Liver (tissue), 8 donors: ENCODE measurements at regions not wholly inside any gene's neighbourhood (a gene's known extent, or its start where the extent isn't known, plus 50 kb on each side); places are given as distances from the start of the nearest gene placed in this dataset.
A peak's percentile ranks its signal among the peaks of the same experiment; 100 is the strongest.

Experiments used
- DNase-seq: peaks from one replicate; pipeline ENCODE4 v3.0.0-alpha.2; 2017; ENCODE audit warnings: low spot score
- H3K27ac ChIP-seq, 2 donors: one replicate each; pipeline ENCODE4 v1.7.0; 2013; ENCODE audit warnings: inconsistent platforms in 2 of 2, low read length in 2 of 2, control low read depth in 1 of 2, low read depth in 1 of 2, mild to moderate bottlenecking in 1 of 2
- H3K27me3 ChIP-seq, 4 donors: one replicate each; pipeline versions ENCODE4 v1.6.1 to v1.7.0; 2013; ENCODE audit warnings: low read length in 3 of 4, inconsistent platforms in 1 of 4, mild to moderate bottlenecking in 1 of 4, moderate library complexity in 1 of 4; ENCODE audit not compliant: control insufficient read depth in 4 of 4, insufficient read depth in 4 of 4
- H3K36me3 ChIP-seq, 4 donors: one replicate each; pipeline versions ENCODE4 v1.6.1 to v1.7.0; 2013; ENCODE audit warnings: low read length in 3 of 4, mild to moderate bottlenecking in 3 of 4, low read depth in 1 of 4, moderate library complexity in 1 of 4; ENCODE audit not compliant: control insufficient read depth in 4 of 4, insufficient read depth in 3 of 4
- H3K4me1 ChIP-seq, 4 donors: one replicate each; pipeline versions ENCODE4 v1.6.1 to v1.7.0; 2013; ENCODE audit warnings: low read length in 3 of 4, mild to moderate bottlenecking in 3 of 4, moderate library complexity in 1 of 4; ENCODE audit not compliant: control insufficient read depth in 4 of 4, insufficient read depth in 4 of 4
- H3K4me3 ChIP-seq, 3 donors: one replicate each; pipeline versions ENCODE4 v1.6.1 to v1.7.0; 2013; ENCODE audit warnings: low read length in 3 of 3, control low read depth in 1 of 3, low read depth in 1 of 3, mild to moderate bottlenecking in 1 of 3
- H3K9ac ChIP-seq, 2 donors: one replicate each; pipeline ENCODE4 v1.7.0; 2013; ENCODE audit warnings: low read length in 2 of 2, mild to moderate bottlenecking in 2 of 2, moderate library complexity in 2 of 2, control low read depth in 1 of 2, low read depth in 1 of 2
- H3K9me3 ChIP-seq, 4 donors: one replicate each; pipeline versions ENCODE4 v1.6.1 to v1.7.0; 2013; ENCODE audit warnings: low read length in 3 of 4; ENCODE audit not compliant: control insufficient read depth in 4 of 4
- ATF3 ChIP-seq: IDR thresholded peaks from 2 replicates; pipeline ENCODE4 v1.6.1; 2016; ENCODE audit warnings: antibody characterized with exemption
- CTCF ChIP-seq: fragments of 150-350 bp; IDR thresholded peaks from 2 replicates; pipeline ENCODE4 v1.5.1; 2017; ENCODE audit warnings: improper control_type of control experiment, low read depth, low read length; ENCODE audit not compliant: missing input control
- EGR1 ChIP-seq, 2 donors: IDR thresholded peaks; 2 replicates each; pipeline ENCODE4 v1.6.1; 2016 to 2018; ENCODE audit warnings: antibody characterized with exemption in 2 of 2, low read depth in 2 of 2
- FOXA1 ChIP-seq: IDR thresholded peaks from 2 replicates; pipeline ENCODE4 v1.6.1; 2016; ENCODE audit warnings: antibody characterized with exemption
- FOXA2 ChIP-seq: IDR thresholded peaks from 2 replicates; pipeline ENCODE4 v1.6.1; 2016; ENCODE audit warnings: antibody characterized with exemption
- GABPA ChIP-seq, 2 donors: IDR thresholded peaks in 1 of 2; conservative IDR thresholded peaks in 1 of 2; 2 replicates each; pipeline ENCODE4 v1.6.1; 2016; ENCODE audit warnings: antibody characterized with exemption in 2 of 2, mild to moderate bottlenecking in 1 of 2, moderate library complexity in 1 of 2
- HNF4A ChIP-seq, 2 donors: conservative IDR thresholded peaks; 2 replicates each; pipeline ENCODE4 v1.6.1; 2016; ENCODE audit warnings: antibody characterized with exemption in 2 of 2, mild to moderate bottlenecking in 2 of 2
- HNF4G ChIP-seq: IDR thresholded peaks from 2 replicates; pipeline ENCODE4 v1.6.1; 2016; ENCODE audit warnings: antibody characterized with exemption
- JUND ChIP-seq, 2 donors: IDR thresholded peaks; 2 replicates each; pipeline ENCODE4 v1.6.1; 2016; ENCODE audit warnings: antibody characterized with exemption in 2 of 2
- MAX ChIP-seq: IDR thresholded peaks from 2 replicates; pipeline ENCODE4 v1.6.1; 2016; ENCODE audit warnings: antibody characterized with exemption
- REST ChIP-seq: IDR thresholded peaks from 2 replicates; pipeline ENCODE4 v1.6.1; 2016; ENCODE audit warnings: antibody characterized with exemption, mild to moderate bottlenecking
- RXRA ChIP-seq, 2 donors: IDR thresholded peaks; 2 replicates each; pipeline ENCODE4 v1.6.1; 2017 to 2018; ENCODE audit warnings: antibody characterized with exemption in 2 of 2, mild to moderate bottlenecking in 1 of 2
- SP1 ChIP-seq: IDR thresholded peaks from 2 replicates; pipeline ENCODE4 v1.6.1; 2018; ENCODE audit warnings: antibody characterized with exemption, mild to moderate bottlenecking
- YY1 ChIP-seq: IDR thresholded peaks from 2 replicates; pipeline ENCODE4 v1.6.1; 2016; ENCODE audit warnings: antibody characterized with exemption, mild to moderate bottlenecking
- ZBTB33 ChIP-seq: IDR thresholded peaks from 2 replicates; pipeline ENCODE4 v1.6.1; 2016; ENCODE audit warnings: antibody characterized with exemption
- WGBS: extraction: QIAGEN DNeasy Blood & Tissue Kit; methylation state at CpG from one replicate; pipeline ENCODE4 v1.1.7; 2013; 5-methylcytosine and 5-hydroxymethylcytosine counted together
- donor health status: healthy.
- donor health status: healthy.
- donor health status: healthy.
- donor health status: healthy.
- donor health status: healthy.

- no peak for DNase-seq
- 77% methylated on average over 3 of the region's 3 CpGs for WGBS
- Histone ChIP-seq H3K9me3 (no peaks in the 10 kb centered on the region), H3K4me1 (peaks cover 0 to 6% (median 0%) of the 10 kb centered on the region in 4 donors), H3K9ac (no peak overlapping the region), H3K4me3 (no peak overlapping the region), H3K27ac (no peak overlapping the region), H3K27me3 (no peaks in the 10 kb centered on the region), H3K36me3 (no peaks in the 10 kb centered on the region)
- no peak for TF ChIP-seq RXRA (IDR thresholded peaks at IDR 0.05)
- TF ChIP-seq FOXA2 = no peak
- no peak for TF ChIP-seq JUND (IDR thresholded peaks at IDR 0.05)
- TF ChIP-seq ZBTB33 = no peak
- no peak for TF ChIP-seq MAX
- TF ChIP-seq SP1 = no peak
- no peak for TF ChIP-seq REST
- no peak for TF ChIP-seq YY1
- no peak for TF ChIP-seq CTCF
- no peak for TF ChIP-seq ATF3
- TF ChIP-seq GABPA (IDR thresholded peaks at IDR 0.05 in 1 of 2, conservative IDR thresholded peaks at IDR 0.05 in 1 of 2) = no peak
- TF ChIP-seq HNF4G = no peak
- no peak for TF ChIP-seq FOXA1
- no peak for TF ChIP-seq EGR1 (IDR thresholded peaks at IDR 0.05; ENCODE audit: low read depth in 2 of 2)
Observed at GRCh38 chr2:22932288-22932687, 452.7 kb upstream of the KLHL29 start.

GRCh38 chr2:22934747-22935146 is 450.2 kb upstream of the KLHL29 start:
- no peak overlapping the region for H3K9ac ChIP-seq
- no peaks in the 10 kb centered on the region for H3K27me3 ChIP-seq
- H3K4me3 ChIP-seq = no peak overlapping the region
- no peak for DNase-seq
- peaks cover 0 to 6% (median 0%) of the 10 kb centered on the region in 4 donors for H3K4me1 ChIP-seq
- WGBS = 30% methylated on average over 1 of the region's 1 CpG
- no peak overlapping the region for H3K27ac ChIP-seq
- H3K9me3 ChIP-seq = no peaks in the 10 kb centered on the region
- H3K36me3 ChIP-seq = no peaks in the 10 kb centered on the region
- TF ChIP-seq REST = no peak
- TF ChIP-seq ATF3 = no peak
- TF ChIP-seq MAX = peak; percentile 54
- TF ChIP-seq ZBTB33 = no peak
- TF ChIP-seq YY1 = peak; percentile 17
- no peak for TF ChIP-seq FOXA1
- peak; percentile 25 to 91 for TF ChIP-seq HNF4A (conservative IDR thresholded peaks at IDR 0.05)
- no peak for TF ChIP-seq GABPA (IDR thresholded peaks at IDR 0.05 in 1 of 2, conservative IDR thresholded peaks at IDR 0.05 in 1 of 2)
- TF ChIP-seq SP1 = no peak
